IMR-90 (cell line): ENCODE measurements at regions not wholly inside any gene's neighbourhood (a gene's known extent, or its start where the extent isn't known, plus 50 kb on each side); places are given as distances from the start of the nearest gene placed in this dataset.

Experiments
- BHLHE40 ChIP-seq: fragments of 150-350 bp; IDR thresholded peaks from 2 replicates; pipeline ENCODE4 v1.6.1; 2016; ENCODE audit warnings: mild to moderate bottlenecking, low read depth, low read length
- CHD1 ChIP-seq: IDR thresholded peaks from 2 replicates; pipeline ENCODE4 v1.6.1; 2012; ENCODE audit warnings: low read depth, low read length, improper control_type of control experiment
- NFE2L2 ChIP-seq: fragments of 150-350 bp; IDR thresholded peaks from 2 replicates; pipeline ENCODE4 v1.6.1; 2016; ENCODE audit warnings: low read depth, mild to moderate bottlenecking, low read length
- POLR2A ChIP-seq: IDR thresholded peaks from 2 replicates; pipeline ENCODE4 v1.6.1; 2012; ENCODE audit warnings: mild to moderate bottlenecking, low read depth, low read length
- RAD21 ChIP-seq: IDR thresholded peaks from 2 replicates; pipeline ENCODE4 v1.6.1; 2012; ENCODE audit warnings: low read length, improper control_type of control experiment
- RCOR1 ChIP-seq: IDR thresholded peaks from 2 replicates; pipeline ENCODE4 v1.6.1; 2012; ENCODE audit warnings: mild to moderate bottlenecking, low read length, improper control_type of control experiment; ENCODE audit not compliant: insufficient replicate concordance
- RFX5 ChIP-seq: IDR thresholded peaks from 2 replicates; pipeline ENCODE4 v1.8.0; 2012; ENCODE audit warnings: low read depth, mild to moderate bottlenecking, low read length, moderate library complexity
- SMC3 ChIP-seq: fragments of 150-350 bp; IDR thresholded peaks from 2 replicates; pipeline ENCODE4 v1.6.1; 2016; ENCODE audit warnings: low read depth, mild to moderate bottlenecking, antibody characterized with exemption, low read length, moderate library complexity
- TF ChIP-seq, protein P1 (sequence below): conservative IDR thresholded peaks from 2 replicates; pipeline ENCODE4 v1.5.1; 2012; ENCODE audit warnings: mild to moderate bottlenecking, low read depth, low read length, improper control_type of control experiment
- TF ChIP-seq, protein P2 (sequence below): fragments of 150-350 bp; IDR thresholded peaks from 2 replicates; pipeline ENCODE4 v1.6.1; 2017; ENCODE audit warnings: mild to moderate bottlenecking, antibody characterized with exemption, low read length, low read depth
- TF ChIP-seq, protein P3 (sequence below): fragments of 150-350 bp; IDR thresholded peaks from 2 replicates; pipeline ENCODE4 v1.6.1; 2016; ENCODE audit warnings: low read depth, mild to moderate bottlenecking, low read length, moderate library complexity, borderline replicate concordance

DNA sequence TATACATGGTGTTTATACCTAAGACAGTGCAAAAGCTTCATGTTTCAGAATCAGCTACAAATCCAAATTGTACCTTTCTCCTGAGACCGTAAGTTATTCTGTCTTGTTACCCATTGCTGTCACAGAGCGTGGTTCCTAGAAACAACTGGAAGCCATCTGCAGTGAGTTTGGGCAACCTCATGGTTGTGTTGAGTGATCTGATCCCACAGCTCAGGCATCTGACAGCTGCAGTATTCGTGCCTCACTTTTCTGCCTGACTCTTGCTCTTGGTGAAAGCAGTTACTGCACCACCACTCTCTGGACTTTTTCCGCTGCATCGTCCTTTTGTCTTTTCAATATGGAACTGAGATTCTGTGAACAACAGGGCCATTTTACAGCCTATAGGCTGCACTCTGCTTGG, 752.6 kb downstream of the MAFB start:
- TF ChIP-seq RFX5: no peak
- TF ChIP-seq, protein P1, sequence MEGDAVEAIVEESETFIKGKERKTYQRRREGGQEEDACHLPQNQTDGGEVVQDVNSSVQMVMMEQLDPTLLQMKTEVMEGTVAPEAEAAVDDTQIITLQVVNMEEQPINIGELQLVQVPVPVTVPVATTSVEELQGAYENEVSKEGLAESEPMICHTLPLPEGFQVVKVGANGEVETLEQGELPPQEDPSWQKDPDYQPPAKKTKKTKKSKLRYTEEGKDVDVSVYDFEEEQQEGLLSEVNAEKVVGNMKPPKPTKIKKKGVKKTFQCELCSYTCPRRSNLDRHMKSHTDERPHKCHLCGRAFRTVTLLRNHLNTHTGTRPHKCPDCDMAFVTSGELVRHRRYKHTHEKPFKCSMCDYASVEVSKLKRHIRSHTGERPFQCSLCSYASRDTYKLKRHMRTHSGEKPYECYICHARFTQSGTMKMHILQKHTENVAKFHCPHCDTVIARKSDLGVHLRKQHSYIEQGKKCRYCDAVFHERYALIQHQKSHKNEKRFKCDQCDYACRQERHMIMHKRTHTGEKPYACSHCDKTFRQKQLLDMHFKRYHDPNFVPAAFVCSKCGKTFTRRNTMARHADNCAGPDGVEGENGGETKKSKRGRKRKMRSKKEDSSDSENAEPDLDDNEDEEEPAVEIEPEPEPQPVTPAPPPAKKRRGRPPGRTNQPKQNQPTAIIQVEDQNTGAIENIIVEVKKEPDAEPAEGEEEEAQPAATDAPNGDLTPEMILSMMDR: no peak
- TF ChIP-seq NFE2L2: no peak
- TF ChIP-seq POLR2A: no peak
- no peak for TF ChIP-seq RAD21
- no peak for TF ChIP-seq CHD1
- TF ChIP-seq RCOR1: no peak
- TF ChIP-seq, protein P2, sequence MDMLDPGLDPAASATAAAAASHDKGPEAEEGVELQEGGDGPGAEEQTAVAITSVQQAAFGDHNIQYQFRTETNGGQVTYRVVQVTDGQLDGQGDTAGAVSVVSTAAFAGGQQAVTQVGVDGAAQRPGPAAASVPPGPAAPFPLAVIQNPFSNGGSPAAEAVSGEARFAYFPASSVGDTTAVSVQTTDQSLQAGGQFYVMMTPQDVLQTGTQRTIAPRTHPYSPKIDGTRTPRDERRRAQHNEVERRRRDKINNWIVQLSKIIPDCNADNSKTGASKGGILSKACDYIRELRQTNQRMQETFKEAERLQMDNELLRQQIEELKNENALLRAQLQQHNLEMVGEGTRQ: no peak
- TF ChIP-seq, protein P3, sequence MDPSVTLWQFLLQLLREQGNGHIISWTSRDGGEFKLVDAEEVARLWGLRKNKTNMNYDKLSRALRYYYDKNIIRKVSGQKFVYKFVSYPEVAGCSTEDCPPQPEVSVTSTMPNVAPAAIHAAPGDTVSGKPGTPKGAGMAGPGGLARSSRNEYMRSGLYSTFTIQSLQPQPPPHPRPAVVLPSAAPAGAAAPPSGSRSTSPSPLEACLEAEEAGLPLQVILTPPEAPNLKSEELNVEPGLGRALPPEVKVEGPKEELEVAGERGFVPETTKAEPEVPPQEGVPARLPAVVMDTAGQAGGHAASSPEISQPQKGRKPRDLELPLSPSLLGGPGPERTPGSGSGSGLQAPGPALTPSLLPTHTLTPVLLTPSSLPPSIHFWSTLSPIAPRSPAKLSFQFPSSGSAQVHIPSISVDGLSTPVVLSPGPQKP: no peak
- no peak for TF ChIP-seq BHLHE40
- no peak for TF ChIP-seq SMC3
